GM06990 (cell line): ENCODE measurements at regions not wholly inside any gene's neighbourhood (a gene's known extent, or its start where the extent isn't known, plus 50 kb on each side); places are given as distances from the start of the nearest gene placed in this dataset.
"Not testable (repeated sequence)": the region's sequence is repeated elsewhere in the genome, so short reads cannot be mapped to it uniquely, and the experiment has no call there.

ENCODE experiments used
- DNase-seq: peaks from one replicate; pipeline ENCODE4 v3.0.0-alpha.2; 2011; ENCODE audit not compliant: insufficient read length; ENCODE audit errors: extremely low read depth
- H3K27me3 ChIP-seq: replicated peaks from 2 replicates; pipeline ENCODE4 v1.6.0; 2011; ENCODE audit warnings: low read length; ENCODE audit not compliant: control insufficient read depth, insufficient read depth
- H3K36me3 ChIP-seq: 2 replicates; pipeline ENCODE4 v1.5.1; 2011; ENCODE audit warnings: low read length; ENCODE audit not compliant: control insufficient read depth, insufficient read depth
- H3K4me3 ChIP-seq: replicated peaks from 2 replicates; pipeline ENCODE4 v1.5.1; 2011; ENCODE audit warnings: low read depth, mild to moderate bottlenecking, control low read depth, low read length
- TF ChIP-seq, protein P1 (sequence below): IDR thresholded peaks from 2 replicates; pipeline ENCODE4 v1.5.1; 2011; ENCODE audit warnings: low read length, control low read depth, mild to moderate bottlenecking, inconsistent platforms; ENCODE audit not compliant: insufficient read depth, poor library complexity, severe bottlenecking

- no peaks in the 10 kb centered on the region; the same call in 1 of the 2 replicates for H3K36me3 ChIP-seq
- no peak for DNase-seq
- TF ChIP-seq, protein P1, sequence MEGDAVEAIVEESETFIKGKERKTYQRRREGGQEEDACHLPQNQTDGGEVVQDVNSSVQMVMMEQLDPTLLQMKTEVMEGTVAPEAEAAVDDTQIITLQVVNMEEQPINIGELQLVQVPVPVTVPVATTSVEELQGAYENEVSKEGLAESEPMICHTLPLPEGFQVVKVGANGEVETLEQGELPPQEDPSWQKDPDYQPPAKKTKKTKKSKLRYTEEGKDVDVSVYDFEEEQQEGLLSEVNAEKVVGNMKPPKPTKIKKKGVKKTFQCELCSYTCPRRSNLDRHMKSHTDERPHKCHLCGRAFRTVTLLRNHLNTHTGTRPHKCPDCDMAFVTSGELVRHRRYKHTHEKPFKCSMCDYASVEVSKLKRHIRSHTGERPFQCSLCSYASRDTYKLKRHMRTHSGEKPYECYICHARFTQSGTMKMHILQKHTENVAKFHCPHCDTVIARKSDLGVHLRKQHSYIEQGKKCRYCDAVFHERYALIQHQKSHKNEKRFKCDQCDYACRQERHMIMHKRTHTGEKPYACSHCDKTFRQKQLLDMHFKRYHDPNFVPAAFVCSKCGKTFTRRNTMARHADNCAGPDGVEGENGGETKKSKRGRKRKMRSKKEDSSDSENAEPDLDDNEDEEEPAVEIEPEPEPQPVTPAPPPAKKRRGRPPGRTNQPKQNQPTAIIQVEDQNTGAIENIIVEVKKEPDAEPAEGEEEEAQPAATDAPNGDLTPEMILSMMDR, result no peak
- no peaks in the 10 kb centered on the region for H3K27me3 ChIP-seq
- H3K4me3 ChIP-seq, result no peak overlapping the region
These were observed 85.9 kb downstream of the ASMT start for GRCh38 chrX:1700757-1701156.

DNA sequence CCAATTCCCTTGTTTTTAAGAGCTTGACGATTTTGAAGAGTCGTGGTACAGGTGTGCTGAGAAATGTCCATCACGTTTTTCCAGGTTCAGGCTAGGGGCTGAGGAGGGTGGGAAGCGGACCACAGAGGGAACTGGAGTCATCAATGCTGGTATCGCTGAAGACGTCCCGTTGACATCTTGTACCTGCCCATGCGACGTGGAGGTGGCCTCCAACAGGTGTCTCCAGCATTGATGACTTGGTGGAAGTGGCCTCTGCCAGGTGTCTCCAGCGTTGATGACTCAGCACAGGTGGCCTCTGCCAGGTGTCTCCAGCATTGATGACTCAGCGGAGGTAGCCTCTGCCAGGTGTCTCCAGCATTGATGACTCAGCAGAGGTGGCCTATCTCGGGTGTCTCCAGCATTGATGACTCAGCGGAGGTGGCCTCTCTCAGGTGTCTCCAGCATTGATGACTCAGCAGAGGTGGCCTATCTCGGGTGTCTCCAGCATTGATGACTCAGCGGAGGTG lies 86.6 kb downstream of the ASMT start:
- not testable (repeated sequence) for H3K36me3 ChIP-seq, H3K4me3 ChIP-seq, H3K27me3 ChIP-seq, DNase-seq

GRCh38 chrX:1702142-1702541 lies 87.3 kb downstream of the ASMT start:
- not testable (repeated sequence) for DNase-seq

DNA sequence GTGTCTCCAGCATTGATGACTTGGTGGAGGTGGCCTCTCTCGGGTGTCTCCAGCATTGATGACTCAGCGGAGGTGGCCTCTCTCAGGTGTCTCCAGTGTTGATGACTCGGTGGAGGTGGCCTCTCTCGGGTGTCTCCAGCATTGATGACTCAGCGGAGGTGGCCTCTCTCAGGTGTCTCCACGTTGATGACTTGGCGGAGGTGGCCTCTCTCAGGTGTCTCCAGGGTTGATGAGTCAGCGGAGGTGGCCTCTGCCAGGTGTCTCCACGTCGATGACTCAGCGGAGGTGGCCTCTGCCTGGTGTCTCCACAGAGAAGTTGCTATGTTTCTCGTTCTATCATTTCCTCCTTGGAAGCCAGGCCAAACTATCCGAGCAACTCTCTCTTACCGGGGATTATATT lies 87.7 kb downstream of the ASMT start:
- DNase-seq, H3K36me3 ChIP-seq, H3K4me3 ChIP-seq, H3K27me3 ChIP-seq: not testable (repeated sequence)

More at GRCh38 chrX:1702142-1702541, 87.3 kb downstream of the ASMT start:
- H3K27me3 ChIP-seq, H3K4me3 ChIP-seq, H3K36me3 ChIP-seq: not testable (repeated sequence)

GRCh38 chrX:1709277-1709676 lies 94.4 kb downstream of the ASMT start:
- DNase-seq, H3K36me3 ChIP-seq, H3K4me3 ChIP-seq, H3K27me3 ChIP-seq: not testable (repeated sequence)

- Histone ChIP-seq H3K4me3 (no peak overlapping the region), H3K27me3 (no peaks in the 10 kb centered on the region), H3K36me3 (no peaks in the 10 kb centered on the region; the same call in 1 of the 2 replicates)
- TF ChIP-seq, protein P1, result no peak
- DNase-seq, result no peak
These were observed 98.4 kb downstream of the ASMT start for GRCh38 chrX:1713296-1713695.

- no peak for DNase-seq
- no peaks in the 10 kb centered on the region; the same call in 1 of the 2 replicates for H3K36me3 ChIP-seq
- no peaks in the 10 kb centered on the region for H3K27me3 ChIP-seq
- TF ChIP-seq, protein P1, result no peak
- H3K4me3 ChIP-seq, result no peak overlapping the region
These were observed 102.5 kb downstream of the ASMT start for GRCh38 chrX:1717373-1717772.

DNA sequence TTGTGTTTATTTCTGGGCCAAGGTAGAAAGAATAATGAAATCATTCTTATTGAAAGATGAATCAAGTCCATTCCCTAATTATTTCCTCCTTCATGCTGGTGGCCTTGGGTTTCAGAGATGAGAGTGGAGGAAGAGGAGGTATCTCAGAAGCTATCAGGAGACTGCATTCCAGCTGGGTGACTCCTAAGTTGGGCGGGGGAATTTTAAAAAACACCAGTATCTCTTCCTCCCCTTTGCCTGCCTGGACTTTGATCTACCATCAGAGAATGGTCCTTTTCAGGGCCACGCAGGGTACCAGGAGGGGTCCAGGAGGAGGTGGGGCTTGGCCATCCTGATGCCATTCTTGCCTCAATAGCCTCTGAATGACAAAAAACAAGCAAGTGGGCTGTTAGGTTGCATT lies 104.4 kb downstream of the ASMT start:
- no peak for DNase-seq
- TF ChIP-seq, protein P1, result no peak

More for the DNA sequence above, 104.4 kb downstream of the ASMT start:
- H3K27me3 ChIP-seq, result no peaks in the 10 kb centered on the region
- no peaks in the 10 kb centered on the region for H3K36me3 ChIP-seq
- H3K4me3 ChIP-seq, result no peak overlapping the region
